ENCODE measurements at regions not wholly inside any gene's neighbourhood (a gene's known extent, or its start where the extent isn't known, plus 50 kb on each side); places are given as distances from the start of the nearest gene placed in this dataset.

- TF ChIP-seq EZH2 (IDR thresholded peaks at IDR 0.05; ENCODE audit: borderline replicate concordance, low read length) (no peak), CTCF (IDR thresholded peaks at IDR 0.05; ENCODE audit: low read length) (no peak)
These were observed 647.3 kb upstream of the DIPK2B start for GRCh38 chrX:45847961-45848360.

Data from OCI-LY1 (cell line).